Adrenal gland (tissue), 5 donors: ENCODE measurements at regions not wholly inside any gene's neighbourhood (a gene's known extent, or its start where the extent isn't known, plus 50 kb on each side); places are given as distances from the start of the nearest gene placed in this dataset.

ENCODE experiments used
- CTCF ChIP-seq, 6 experiments: fragments of 450-650 bp in 4 of 6; fragments of 200-600 bp in 2 of 6; sonication (generic) in 1 of 6; IDR thresholded peaks; 1 replicate in 5 of 6; 2 replicates in 1 of 6; pipeline versions ENCODE4 v1.5.1 to v1.8.0; 2016 to 2021; ENCODE audit warnings: antibody characterized with exemption in 6 of 6, mild to moderate bottlenecking in 2 of 6, moderate library complexity in 1 of 6
- POLR2A ChIP-seq, 2 donors: fragments of 450-650 bp; IDR thresholded peaks; one replicate each; pipeline ENCODE4 v1.6.1; 2017; ENCODE audit warnings: antibody characterized with exemption in 2 of 2, mild to moderate bottlenecking in 2 of 2, moderate library complexity in 1 of 2
- donor health status: DM: no; HTN: no; CAD: no.

DNA sequence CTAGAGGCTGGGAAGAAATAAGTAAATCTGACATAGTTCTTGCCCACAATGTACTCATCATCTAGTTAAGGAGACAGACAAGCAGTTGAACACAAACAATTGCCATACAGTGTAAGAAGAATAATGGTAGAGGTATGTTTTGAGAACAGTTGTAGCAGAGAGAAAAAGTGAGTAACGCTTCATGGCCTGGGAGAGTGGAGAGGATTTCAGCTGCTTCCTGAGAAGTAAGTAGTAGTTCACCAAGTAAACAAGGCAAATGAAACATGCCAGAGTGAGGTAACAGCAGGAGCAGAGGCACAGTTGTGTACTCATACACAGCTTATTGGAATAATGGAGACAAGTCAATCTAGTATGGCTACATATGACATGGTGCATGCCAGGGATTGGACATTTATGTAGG is 53.6 kb upstream of the RAP2C start:
- TF ChIP-seq CTCF (IDR thresholded peaks at IDR 0.05): no peak
- TF ChIP-seq POLR2A (IDR thresholded peaks at IDR 0.05): no peak
